H1 (cell line): ENCODE measurements at regions not wholly inside any gene's neighbourhood (a gene's known extent, or its start where the extent isn't known, plus 50 kb on each side); places are given as distances from the start of the nearest gene placed in this dataset.

Experiments
- CTCF ChIA-PET: fragments of 300-600 bp; sonication (Branson Sonifier 250); formaldehyde crosslinking; loops from one replicate; lab custom pipeline; 2021; ENCODE audit not compliant: partially characterized antibody; lab: Charles Lee
- POLR2A ChIA-PET: fragments of 300-600 bp; sonication (Branson Sonifier 250); formaldehyde crosslinking; loops from one replicate; lab custom pipeline; 2021; ENCODE audit warnings: inconsistent platforms; ENCODE audit not compliant: partially characterized antibody; lab: Charles Lee
- DNase-seq, 2 experiments: peaks; one replicate each; pipeline versions ENCODE4 v3.0.0 to v3.0.0-alpha.2; 2010 to 2022; ENCODE audit warnings: low spot score in 2 of 2, low read depth in 1 of 2, mixed read lengths in 1 of 2
- FAIRE-seq: peaks from 2 replicates; lab custom pipeline; 2011; peaks lifted over from hg19 to GRCh38; lab: Jason Lieb, UNC
- H2AFZ ChIP-seq: 2 replicates; pipeline ENCODE4 v1.8.1; 2012; ENCODE audit warnings: low read length, inconsistent platforms
- H2AK5ac ChIP-seq: 2 replicates; pipeline ENCODE4 v1.6.1; 2013; ENCODE audit warnings: low read depth, low read length
- H2BK120ac ChIP-seq: replicated peaks from 2 replicates; pipeline ENCODE3; 2013; ENCODE audit warnings: low read depth, low read length, inconsistent platforms
- H2BK12ac ChIP-seq: 2 replicates; pipeline ENCODE4 v1.6.1; 2013; ENCODE audit warnings: low read depth, low read length
- H2BK15ac ChIP-seq: 2 replicates; pipeline ENCODE4 v1.6.1; 2013; ENCODE audit warnings: low read length
- H2BK20ac ChIP-seq: 2 replicates; pipeline ENCODE4 v1.6.1; 2013; ENCODE audit warnings: low read length
- H2BK5ac ChIP-seq: 2 replicates; pipeline ENCODE4 v1.6.1; 2013; ENCODE audit warnings: low read depth, low read length
- H3K14ac ChIP-seq: 2 replicates; pipeline ENCODE4 v1.6.1; 2013; ENCODE audit warnings: inconsistent platforms; ENCODE audit not compliant: insufficient read length
- H3K18ac ChIP-seq: 2 replicates; pipeline ENCODE4 v1.6.1; 2013; ENCODE audit warnings: low read length; ENCODE audit errors: extremely low read depth
- H3K23ac ChIP-seq: 2 replicates; pipeline ENCODE4 v1.6.1; 2013; ENCODE audit warnings: inconsistent platforms; ENCODE audit not compliant: insufficient read length
- H3K23me2 ChIP-seq: 2 replicates; pipeline ENCODE4 v1.6.1; 2013; ENCODE audit warnings: low read depth, low read length
- H3K27ac ChIP-seq: 2 replicates; pipeline ENCODE4 v1.6.1; 2011; ENCODE audit warnings: low read depth, low read length, inconsistent platforms
- H3K27me3 ChIP-seq, 4 experiments: replicated peaks in 1 of 4; 1 replicate in 1 of 4; 2 replicates in 3 of 4; pipeline versions ENCODE4 v1.6.1 to v1.8.1; 2011 to 2013; ENCODE audit warnings: low read length in 3 of 4, mild to moderate bottlenecking in 3 of 4, inconsistent platforms in 2 of 4, mixed read lengths in 2 of 4, moderate library complexity in 1 of 4; ENCODE audit not compliant: control insufficient read depth in 3 of 4, insufficient read depth in 3 of 4; ENCODE audit errors: extremely low read depth in 1 of 4
- H3K36me3 ChIP-seq, 4 experiments: 2 replicates each; pipeline versions ENCODE4 v1.6.1 to v1.8.1; 2011 to 2013; ENCODE audit warnings: mild to moderate bottlenecking in 4 of 4, low read length in 3 of 4, moderate library complexity in 2 of 4, control low read depth in 1 of 4, inconsistent platforms in 1 of 4; ENCODE audit not compliant: insufficient read depth in 4 of 4, control insufficient read depth in 2 of 4
- H3K4ac ChIP-seq: replicated peaks from 2 replicates; pipeline ENCODE3; 2013; ENCODE audit warnings: low read length, low read depth, mixed read lengths, inconsistent platforms; ENCODE audit not compliant: insufficient read length
- H3K4me1 ChIP-seq, 4 experiments: replicated peaks in 1 of 4; 1 replicate in 1 of 4; 2 replicates in 3 of 4; pipeline versions ENCODE4 v1.6.1 to v1.8.1; 2011 to 2013; ENCODE audit warnings: low read length in 3 of 4, inconsistent platforms in 2 of 4, mixed read lengths in 1 of 4; ENCODE audit not compliant: insufficient read depth in 4 of 4, control insufficient read depth in 3 of 4
- H3K4me2 ChIP-seq, 2 experiments: 2 replicates each; pipeline versions ENCODE4 v1.6.1 to v1.8.1; 2011 to 2013; ENCODE audit warnings: low read depth in 2 of 2, low read length in 2 of 2, control low read depth in 1 of 2, inconsistent platforms in 1 of 2, mild to moderate bottlenecking in 1 of 2; ENCODE audit not compliant: insufficient read depth in 1 of 2
- H3K4me3 ChIP-seq, 4 experiments: fragments of 200-600, 300-600 bp in 1 of 4; sonication (generic), shearing (Covaris generic), sonication (Bioruptor Twin) in 1 of 4; 2 replicates each; pipeline versions ENCODE4 v1.5.1 to v1.8.1; 2011 to 2016; ENCODE audit warnings: low read length in 4 of 4, low read depth in 3 of 4, control low read depth in 2 of 4, inconsistent platforms in 2 of 4, mild to moderate bottlenecking in 2 of 4, mixed read lengths in 1 of 4, moderate library complexity in 1 of 4; ENCODE audit not compliant: insufficient read depth in 2 of 4; ENCODE audit errors: extremely low read depth in 1 of 4
- H3K56ac ChIP-seq: replicated peaks from 2 replicates; pipeline ENCODE3; 2013; ENCODE audit warnings: low read depth, mild to moderate bottlenecking, mixed read lengths, low read length, inconsistent platforms; ENCODE audit not compliant: insufficient read length
- H3K79me1 ChIP-seq: 2 replicates; pipeline ENCODE4 v1.6.1; 2013; ENCODE audit warnings: low read depth, low read length, control low read depth
- H3K79me2 ChIP-seq, 2 experiments: 2 replicates each; pipeline versions ENCODE4 v1.6.1 to v1.8.1; 2012 to 2013; ENCODE audit warnings: low read length in 2 of 2, mild to moderate bottlenecking in 2 of 2, inconsistent platforms in 1 of 2; ENCODE audit not compliant: insufficient read depth in 2 of 2, control insufficient read depth in 1 of 2
- H3K9ac ChIP-seq, 4 experiments: replicated peaks in 1 of 4; 1 replicate in 1 of 4; 2 replicates in 3 of 4; pipeline versions ENCODE4 v1.6.1 to v1.8.1; 2011 to 2013; ENCODE audit warnings: low read depth in 3 of 4, low read length in 3 of 4, control low read depth in 2 of 4, mild to moderate bottlenecking in 2 of 4, moderate library complexity in 2 of 4, inconsistent platforms in 1 of 4; ENCODE audit errors: extremely low read depth in 1 of 4
- H3K9me3 ChIP-seq, 2 experiments: 2 replicates each; pipeline versions ENCODE4 v1.6.1 to v1.8.1; 2012 to 2013; ENCODE audit warnings: mild to moderate bottlenecking in 2 of 2, moderate library complexity in 2 of 2, control low read depth in 1 of 2, inconsistent platforms in 1 of 2, low read depth in 1 of 2, low read length in 1 of 2, mixed read lengths in 1 of 2; ENCODE audit not compliant: insufficient read depth in 2 of 2
- H4K20me1 ChIP-seq, 2 experiments: replicated peaks in 1 of 2; 2 replicates each; pipeline versions ENCODE3 to v1.8.1; 2011 to 2013; ENCODE audit warnings: inconsistent platforms in 2 of 2, low read length in 2 of 2, mild to moderate bottlenecking in 1 of 2; ENCODE audit not compliant: insufficient read depth in 2 of 2, control insufficient read depth in 1 of 2
- H4K5ac ChIP-seq: 2 replicates; pipeline ENCODE4 v1.6.1; 2013; ENCODE audit warnings: low read length, low read depth, mixed read lengths, inconsistent platforms; ENCODE audit not compliant: insufficient read length
- H4K8ac ChIP-seq: 2 replicates; pipeline ENCODE4 v1.8.0; 2013; ENCODE audit warnings: mild to moderate bottlenecking, moderate library complexity, low read length, inconsistent platforms; ENCODE audit not compliant: insufficient read depth; ENCODE audit errors: extremely low read depth
- H4K91ac ChIP-seq: replicated peaks from 2 replicates; pipeline ENCODE3; 2013; ENCODE audit warnings: low read length, mixed read lengths, inconsistent platforms; ENCODE audit not compliant: insufficient read length
- ASH2L ChIP-seq: fragments of 200-600, 300-600 bp; sonication (generic); IDR thresholded peaks from one replicate; pipeline ENCODE4 v1.7.1; 2017; ENCODE audit warnings: low read length
- CBX5 ChIP-seq: fragments of 300-800, 300-1000 bp; sonication (generic); IDR thresholded peaks from 2 replicates; pipeline ENCODE4 v1.7.1; 2016; ENCODE audit warnings: antibody characterized with exemption, low read length, low read depth
- CEBPB ChIP-seq: IDR thresholded peaks from 2 replicates; pipeline ENCODE4 v1.6.1; 2012; ENCODE audit warnings: low read depth, low read length
- HDAC2 ChIP-seq, 2 experiments: fragments of 300-600 bp in 1 of 2; sonication (generic) in 1 of 2; IDR thresholded peaks; 2 replicates each; pipeline ENCODE4 v1.6.1; 2011 to 2012; ENCODE audit warnings: low read depth in 2 of 2, low read length in 2 of 2, mild to moderate bottlenecking in 2 of 2, moderate library complexity in 2 of 2, borderline replicate concordance in 1 of 2, inconsistent platforms in 1 of 2
- RAD21 ChIP-seq, 2 experiments: IDR thresholded peaks in 1 of 2; conservative IDR thresholded peaks in 1 of 2; 2 replicates each; pipeline ENCODE4 v1.6.1; 2011; ENCODE audit warnings: low read depth in 2 of 2, low read length in 2 of 2, improper control_type of control experiment in 1 of 2, inconsistent platforms in 1 of 2, mild to moderate bottlenecking in 1 of 2, moderate library complexity in 1 of 2
- RXRA ChIP-seq: IDR thresholded peaks from 2 replicates; pipeline ENCODE4 v1.6.1; 2011; ENCODE audit warnings: low read depth, mild to moderate bottlenecking, low read length, moderate library complexity; ENCODE audit not compliant: insufficient read depth
- SIN3A ChIP-seq, 2 experiments: IDR thresholded peaks in 1 of 2; conservative IDR thresholded peaks in 1 of 2; 2 replicates each; pipeline ENCODE4 v1.6.1; 2011 to 2012; ENCODE audit warnings: low read length in 2 of 2, improper control_type of control experiment in 1 of 2, low read depth in 1 of 2, mild to moderate bottlenecking in 1 of 2
- SIRT6 ChIP-seq: IDR thresholded peaks from one replicate; pipeline ENCODE4 v1.7.1; 2012; ENCODE audit warnings: low read length, inconsistent platforms
- WGBS, 2 experiments: shearing (Covaris generic) in 1 of 2; methylation state at CpG; one replicate each; pipeline versions ENCODE4 v1.1.6 to v1.1.7; 2013 to 2015; ENCODE audit warnings: low lambda C conversion rate in 2 of 2, mixed read lengths in 2 of 2, inconsistent platforms in 1 of 2, low coverage in 1 of 2, missing lambda C conversion rate in 1 of 2; ENCODE audit not compliant: insufficient replicate concordance in 2 of 2, insufficient coverage in 1 of 2, insufficient read length in 1 of 2; ENCODE audit errors: extremely low coverage in 1 of 2, missing lambda C conversion rate in 1 of 2; 5-methylcytosine and 5-hydroxymethylcytosine counted together
- TF ChIP-seq, protein P1 (sequence below): IDR thresholded peaks from 2 replicates; pipeline ENCODE4 v1.6.1; 2012; ENCODE audit warnings: inconsistent platforms

DNA sequence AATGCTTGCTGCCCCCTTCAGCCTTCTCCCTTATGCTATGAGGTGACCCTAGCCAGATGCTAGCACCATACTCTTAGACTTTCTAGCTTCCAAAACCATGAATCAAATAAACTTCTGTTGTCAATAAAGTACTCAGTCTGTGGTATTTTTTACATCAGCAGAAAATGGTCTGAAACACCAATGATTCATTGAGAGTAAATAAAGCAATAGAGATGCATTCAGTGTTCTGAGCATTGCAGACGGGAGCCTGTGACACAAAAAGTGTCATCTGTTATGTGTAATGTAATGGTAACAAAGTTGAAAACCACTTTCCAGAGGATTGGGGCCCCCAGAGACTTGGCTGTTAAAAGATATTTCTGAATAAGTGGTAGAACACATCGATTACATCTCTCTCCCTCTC lies 758.0 kb upstream of the NRXN1 start:
- H3K18ac ChIP-seq: no peak overlapping the region
- no peak overlapping the region for H3K9ac ChIP-seq
- H2AFZ ChIP-seq: no peak overlapping the region
- peaks cover 0 to 2% (median 0%) of the 10 kb centered on the region in 4 experiments; a peak in 1 of 7 replicates for H3K4me1 ChIP-seq
- no peaks in the 10 kb centered on the region for H4K20me1 ChIP-seq
- H3K23me2 ChIP-seq: no peaks in the 10 kb centered on the region
- no peak overlapping the region for H3K4ac ChIP-seq
- H4K8ac ChIP-seq: no peak overlapping the region
- H2BK5ac ChIP-seq: no peak overlapping the region
- no peak for TF ChIP-seq CEBPB
- TF ChIP-seq SIRT6: no peak
- TF ChIP-seq SIN3A (conservative IDR thresholded peaks at IDR 0.05 in 1 of 2, IDR thresholded peaks at IDR 0.05 in 1 of 2; ENCODE audit: low read depth in 1 of 2, low read length in 2 of 2): no peak
- no peak for TF ChIP-seq HDAC2 (IDR thresholded peaks at IDR 0.05; ENCODE audit: borderline replicate concordance in 1 of 2, low read depth in 2 of 2, low read length in 2 of 2)
- no peak for TF ChIP-seq ASH2L
- no peak for TF ChIP-seq CBX5
- no peak for TF ChIP-seq RXRA
- no peak for TF ChIP-seq RAD21 (IDR thresholded peaks at IDR 0.05 in 1 of 2, conservative IDR thresholded peaks at IDR 0.05 in 1 of 2; ENCODE audit: low read depth in 2 of 2, low read length in 2 of 2)
- TF ChIP-seq, protein P1, sequence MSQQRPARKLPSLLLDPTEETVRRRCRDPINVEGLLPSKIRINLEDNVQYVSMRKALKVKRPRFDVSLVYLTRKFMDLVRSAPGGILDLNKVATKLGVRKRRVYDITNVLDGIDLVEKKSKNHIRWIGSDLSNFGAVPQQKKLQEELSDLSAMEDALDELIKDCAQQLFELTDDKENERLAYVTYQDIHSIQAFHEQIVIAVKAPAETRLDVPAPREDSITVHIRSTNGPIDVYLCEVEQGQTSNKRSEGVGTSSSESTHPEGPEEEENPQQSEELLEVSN: no peak
- TF ChIP-seq, all 59 proteins: peak for 0
- WGBS, 2 experiments: 90% methylated on average over 2 of the region's 2 CpGs; no CpG with 5 or more reads in 1 of the 2 experiments
- DNase-seq (no peak), FAIRE-seq (no peak)
- no peaks in the 10 kb centered on the region for H3K79me2 ChIP-seq
- H3K4me3 ChIP-seq: no peak overlapping the region
- no peak overlapping the region for H4K5ac ChIP-seq
- H3K4me2 ChIP-seq: no peak overlapping the region
- H2BK120ac ChIP-seq: no peak overlapping the region
- H2AK5ac ChIP-seq: no peak overlapping the region
- no peak overlapping the region for H3K14ac ChIP-seq
- ChIA-PET CTCF (interaction anchor here (1.1 kb wide), 1 partner anchor 12 kb away, joined by 4 read pairs; no protein-coding TSS in a partner anchor), POLR2A (no interaction called here)
- no peaks in the 10 kb centered on the region for H3K79me1 ChIP-seq
- no peak overlapping the region for H3K27ac ChIP-seq
- no peaks in the 10 kb centered on the region for H3K9me3 ChIP-seq
- H4K91ac ChIP-seq: no peak overlapping the region
- H3K23ac ChIP-seq: no peak overlapping the region
- H3K27me3 ChIP-seq: no peaks in the 10 kb centered on the region
- H2BK12ac ChIP-seq: no peak overlapping the region
- no peak overlapping the region for H2BK15ac ChIP-seq
- H3K56ac ChIP-seq: no peak overlapping the region
- H2BK20ac ChIP-seq: no peak overlapping the region
- H3K36me3 ChIP-seq: no peaks in the 10 kb centered on the region; a peak in 1 of 8 replicates
